Spleen (tissue), 11 donors: ENCODE measurements at regions not wholly inside any gene's neighbourhood (a gene's known extent, or its start where the extent isn't known, plus 50 kb on each side); places are given as distances from the start of the nearest gene placed in this dataset.

ENCODE experiments used
- DNase-seq: peaks from one replicate; pipeline ENCODE4 v3.0.0-alpha.2; 2020
- H3K27ac ChIP-seq, 8 donors: fragments of 200-600 bp; sonication (generic) in 7 of 8; 1 replicate in 4 of 8; 2 replicates in 4 of 8; pipeline versions ENCODE4 v1.5.0 to v1.8.0; 2016 to 2021; ENCODE audit warnings: inconsistent platforms in 4 of 8, mild to moderate bottlenecking in 4 of 8, moderate library complexity in 1 of 8
- H3K27me3 ChIP-seq, 7 donors: fragments of 200-600 bp; sonication (generic) in 6 of 7; replicated peaks in 1 of 7; 1 replicate in 4 of 7; 2 replicates in 3 of 7; pipeline versions ENCODE4 v1.5.0 to v1.8.0; 2016 to 2021; ENCODE audit warnings: inconsistent platforms in 3 of 7, mild to moderate bottlenecking in 1 of 7
- H3K36me3 ChIP-seq, 6 donors: fragments of 200-600 bp; sonication (generic) in 5 of 6; 1 replicate in 4 of 6; 2 replicates in 2 of 6; pipeline versions ENCODE4 v1.5.0 to v1.8.0; 2016 to 2021; ENCODE audit warnings: inconsistent platforms in 2 of 6
- H3K4me1 ChIP-seq, 6 donors: fragments of 200-600 bp; sonication (generic) in 5 of 6; 1 replicate in 3 of 6; 2 replicates in 3 of 6; pipeline versions ENCODE4 v1.5.0 to v1.8.0; 2016 to 2021; ENCODE audit warnings: inconsistent platforms in 3 of 6
- H3K4me3 ChIP-seq, 8 donors: fragments of 200-600 bp; sonication (generic) in 7 of 8; 1 replicate in 4 of 8; 2 replicates in 4 of 8; pipeline versions ENCODE4 v1.5.0 to v1.8.0; 2016 to 2021; ENCODE audit warnings: inconsistent platforms in 4 of 8, mild to moderate bottlenecking in 4 of 8, moderate library complexity in 2 of 8
- H3K9me3 ChIP-seq, 8 donors: fragments of 200-600 bp; sonication (generic) in 7 of 8; 1 replicate in 4 of 8; 2 replicates in 4 of 8; pipeline versions ENCODE4 v1.5.0 to v1.8.0; 2016 to 2021; ENCODE audit warnings: inconsistent platforms in 4 of 8
- CTCF ChIP-seq, 11 experiments: fragments of 200-600 bp in 7 of 11; fragments of 450-650 bp in 4 of 11; sonication (generic) in 4 of 11; IDR thresholded peaks in 8 of 11; conservative IDR thresholded peaks in 3 of 11; 1 replicate in 7 of 11; 2 replicates in 4 of 11; pipeline versions ENCODE4 v1.4.0 to v1.8.0; 2016 to 2021; ENCODE audit warnings: antibody characterized with exemption in 11 of 11, inconsistent platforms in 4 of 11, mild to moderate bottlenecking in 1 of 11
- POLR2A ChIP-seq, 3 donors: fragments of 450-650 bp; IDR thresholded peaks; one replicate each; pipeline ENCODE4 v1.5.1; 2017; ENCODE audit warnings: antibody characterized with exemption in 3 of 3, mild to moderate bottlenecking in 1 of 3
- POLR2AphosphoS5 ChIP-seq, 3 donors: sonication (generic); formaldehyde crosslinking; IDR thresholded peaks; one replicate each; pipeline ENCODE4 v1.5.1; 2017; ENCODE audit warnings: antibody characterized with exemption in 3 of 3
- WGBS, 5 donors: extraction: QIAGEN DNeasy Blood & Tissue Kit in 3 of 5; methylation state at CpG; one replicate each; pipeline versions ENCODE4 v1.1.5 to v1.1.7; 2013 to 2018; 5-methylcytosine and 5-hydroxymethylcytosine counted together
- intact Hi-C: fragments of 100-400 bp; cut with DNase I; formaldehyde crosslinking; loops from one replicate; pipeline ENCODE4 v1.15.0; 2023; ENCODE audit warnings: low total_unique reads
- donor health status: healthy with polysubstance abuse.
- donor health status: DM: no; HTN: no; CAD: no; lungs with moderate emphysema.
- donor health status: DM: no; HTN: no; CAD: no.
- donor health status: Bipolar disorder and iron deficiency.
- donor health status: healthy.
- donor health status: DM: no; HTN: no; CAD: no.
- donor health status: DM: yes; HTN: yes; CAD: no.

- TF ChIP-seq CTCF (IDR thresholded peaks at IDR 0.05 in 8 of 11, conservative IDR thresholded peaks at IDR 0.05 in 3 of 11) (no peak), POLR2A (IDR thresholded peaks at IDR 0.05) (no peak), POLR2AphosphoS5 (IDR thresholded peaks at IDR 0.05) (no peak)
- WGBS, 5 donors: 92 to 95% (median 94%) methylated on average over 4 of the region's 4 CpGs
- Histone ChIP-seq H3K9me3 (peaks cover 0 to 7% (median 0%) of the 10 kb centered on the region in 8 donors), H3K4me3 (no peak overlapping the region), H3K36me3 (no peaks in the 10 kb centered on the region), H3K4me1 (no peaks in the 10 kb centered on the region), H3K27ac (no peak overlapping the region), H3K27me3 (no peaks in the 10 kb centered on the region)
- no peak for DNase-seq
- intact Hi-C loops: no loop called here
These were observed 622.6 kb upstream of the CELF2 start for GRCh38 chr10:10394933-10395658.

GRCh38 chr10:10396601-10397000, 621.1 kb upstream of the CELF2 start:
- H3K27ac ChIP-seq: no peak overlapping the region
- H3K9me3 ChIP-seq: peaks cover 0 to 7% (median 0%) of the 10 kb centered on the region in 8 donors
- WGBS, 5 donors: 68 to 86% (median 75%) methylated on average over 3 of the region's 3 CpGs
- H3K4me1 ChIP-seq: no peaks in the 10 kb centered on the region
- H3K36me3 ChIP-seq: no peaks in the 10 kb centered on the region
- intact Hi-C loops: no loop called here
- no peak for TF ChIP-seq CTCF (IDR thresholded peaks at IDR 0.05 in 8 of 11, conservative IDR thresholded peaks at IDR 0.05 in 3 of 11)
- TF ChIP-seq POLR2AphosphoS5 (IDR thresholded peaks at IDR 0.05): no peak
- TF ChIP-seq POLR2A (IDR thresholded peaks at IDR 0.05): no peak
- H3K4me3 ChIP-seq: no peak overlapping the region
- no peak for DNase-seq
- H3K27me3 ChIP-seq: no peaks in the 10 kb centered on the region

GRCh38 chr10:10397906-10398305, 619.8 kb upstream of the CELF2 start:
- Histone ChIP-seq H3K4me3 (no peak overlapping the region), H3K4me1 (no peaks in the 10 kb centered on the region), H3K9me3 (peaks cover 0 to 7% (median 0%) of the 10 kb centered on the region in 8 donors), H3K36me3 (no peaks in the 10 kb centered on the region), H3K27me3 (no peaks in the 10 kb centered on the region), H3K27ac (no peak overlapping the region)
- DNase-seq: no peak
- intact Hi-C loops: no loop called here
- TF ChIP-seq POLR2A (IDR thresholded peaks at IDR 0.05) (no peak), POLR2AphosphoS5 (IDR thresholded peaks at IDR 0.05) (no peak), CTCF (IDR thresholded peaks at IDR 0.05 in 8 of 11, conservative IDR thresholded peaks at IDR 0.05 in 3 of 11) (no peak)

- 82 to 93% (median 91%) methylated on average over 1 of the region's 1 CpG for WGBS, 5 donors
These were observed 613.9 kb upstream of the CELF2 start for GRCh38 chr10:10403762-10404161.

More at GRCh38 chr10:10403762-10404161, 613.9 kb upstream of the CELF2 start:
- Histone ChIP-seq H3K27me3 (peaks cover 0 to 4% (median 0%) of the 10 kb centered on the region in 7 donors), H3K4me3 (no peak overlapping the region), H3K4me1 (no peaks in the 10 kb centered on the region), H3K27ac (no peak overlapping the region), H3K9me3 (peaks cover 0 to 2% (median 0%) of the 10 kb centered on the region in 8 donors), H3K36me3 (no peaks in the 10 kb centered on the region)
- DNase-seq: no peak
- intact Hi-C loops: no loop called here
- TF ChIP-seq POLR2AphosphoS5 (IDR thresholded peaks at IDR 0.05) (no peak), CTCF (IDR thresholded peaks at IDR 0.05 in 8 of 11, conservative IDR thresholded peaks at IDR 0.05 in 3 of 11) (no peak), POLR2A (IDR thresholded peaks at IDR 0.05) (no peak)
